Transverse colon (tissue), 4 donors: ENCODE measurements at regions not wholly inside any gene's neighbourhood (a gene's known extent, or its start where the extent isn't known, plus 50 kb on each side); places are given as distances from the start of the nearest gene placed in this dataset.

ENCODE experiments used
- DNase-seq: peaks from one replicate; pipeline ENCODE4 v3.0.0-alpha.2; 2019
- H3K27ac ChIP-seq, 4 donors: fragments of 200-600 bp; sonication (generic); 2 replicates each; pipeline ENCODE4 v1.5.1; 2016 to 2018; ENCODE audit warnings: inconsistent platforms in 4 of 4
- H3K27me3 ChIP-seq: fragments of 200-600 bp; sonication (generic); 2 replicates; pipeline ENCODE4 v1.5.1; 2017; ENCODE audit warnings: inconsistent platforms
- H3K36me3 ChIP-seq, 4 donors: fragments of 200-600 bp; sonication (generic); 2 replicates each; pipeline ENCODE4 v1.5.1; 2017 to 2019; ENCODE audit warnings: inconsistent platforms in 4 of 4
- H3K4me1 ChIP-seq, 4 donors: fragments of 200-600 bp; sonication (generic); 2 replicates each; pipeline ENCODE4 v1.5.1; 2017 to 2020; ENCODE audit warnings: inconsistent platforms in 4 of 4
- H3K4me3 ChIP-seq, 4 donors: fragments of 200-600 bp; sonication (generic); 1 replicate in 1 of 4; 2 replicates in 3 of 4; pipeline versions ENCODE4 v1.5.1 to v1.6.1; 2017 to 2019; ENCODE audit warnings: inconsistent platforms in 4 of 4
- H3K9me3 ChIP-seq, 2 donors: fragments of 200-600 bp; sonication (generic); 2 replicates each; pipeline ENCODE4 v1.5.1; 2017 to 2019; ENCODE audit warnings: inconsistent platforms in 2 of 2
- EP300 ChIP-seq: sonication (generic); formaldehyde crosslinking; IDR thresholded peaks from one replicate; pipeline ENCODE4 v1.6.1; 2017; ENCODE audit warnings: antibody characterized with exemption, low read depth
- POLR2A ChIP-seq: fragments of 450-650 bp; IDR thresholded peaks from one replicate; pipeline ENCODE4 v1.6.1; 2016; ENCODE audit warnings: antibody characterized with exemption, mild to moderate bottlenecking, moderate library complexity
- POLR2AphosphoS5 ChIP-seq, 3 donors: sonication (generic); formaldehyde crosslinking; IDR thresholded peaks; one replicate each; pipeline ENCODE4 v1.6.1; 2016; ENCODE audit warnings: antibody characterized with exemption in 3 of 3
- WGBS, 2 donors: methylation state at CpG; one replicate each; pipeline ENCODE4 v1.1.5; 2018; ENCODE audit warnings: low coverage in 1 of 2; 5-methylcytosine and 5-hydroxymethylcytosine counted together
- in situ Hi-C, 4 donors: fragments of 200-750 bp; cut with MboI; loops; one replicate each; pipeline versions ENCODE4 v1.15.0 to v1.15.1; 2017; ENCODE audit warnings: low sequenced_read_pairs in 3 of 4, low pct_ligation_motif_present in 1 of 4, low pct_unique_long_range_greater_than_20kb in 1 of 4
- intact Hi-C: fragments of 100-400 bp; cut with DNase I; formaldehyde crosslinking; loops from one replicate; pipeline ENCODE4 v1.15.1; 2023; ENCODE audit warnings: low total_unique reads
- TF ChIP-seq, protein P1 (sequence below), 5 experiments: fragments of 200-600 bp in 3 of 5; fragments of 450-650 bp in 2 of 5; sonication (generic) in 3 of 5; IDR thresholded peaks; 1 replicate in 2 of 5; 2 replicates in 3 of 5; pipeline ENCODE4 v1.5.1; 2016 to 2017; ENCODE audit warnings: antibody characterized with exemption in 5 of 5, inconsistent platforms in 3 of 5, mild to moderate bottlenecking in 2 of 5, moderate library complexity in 1 of 5

DNA sequence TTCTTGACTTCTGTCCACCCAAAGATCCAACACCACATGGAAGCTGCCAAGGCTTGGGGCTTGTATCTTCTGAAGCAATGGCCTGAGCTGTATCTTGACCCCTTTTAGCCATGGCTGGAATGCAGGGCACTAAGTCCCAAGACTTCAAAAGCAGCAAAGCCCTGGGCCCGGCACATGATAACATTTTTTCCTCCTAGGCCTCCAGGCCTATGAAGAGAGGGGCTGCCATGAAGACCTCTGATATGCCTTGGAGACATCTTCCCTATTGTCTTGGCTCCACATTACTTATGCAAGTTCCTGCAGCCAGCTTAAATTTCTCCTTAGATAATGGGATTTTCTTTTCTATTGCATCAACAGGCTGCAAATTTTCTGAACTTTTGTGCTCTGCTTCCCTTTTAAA, 1252.6 kb upstream of the CITED2 start:
- TF ChIP-seq EP300 (no peak), POLR2A (no peak), POLR2AphosphoS5 (IDR thresholded peaks at IDR 0.05) (no peak)
- TF ChIP-seq, protein P1, sequence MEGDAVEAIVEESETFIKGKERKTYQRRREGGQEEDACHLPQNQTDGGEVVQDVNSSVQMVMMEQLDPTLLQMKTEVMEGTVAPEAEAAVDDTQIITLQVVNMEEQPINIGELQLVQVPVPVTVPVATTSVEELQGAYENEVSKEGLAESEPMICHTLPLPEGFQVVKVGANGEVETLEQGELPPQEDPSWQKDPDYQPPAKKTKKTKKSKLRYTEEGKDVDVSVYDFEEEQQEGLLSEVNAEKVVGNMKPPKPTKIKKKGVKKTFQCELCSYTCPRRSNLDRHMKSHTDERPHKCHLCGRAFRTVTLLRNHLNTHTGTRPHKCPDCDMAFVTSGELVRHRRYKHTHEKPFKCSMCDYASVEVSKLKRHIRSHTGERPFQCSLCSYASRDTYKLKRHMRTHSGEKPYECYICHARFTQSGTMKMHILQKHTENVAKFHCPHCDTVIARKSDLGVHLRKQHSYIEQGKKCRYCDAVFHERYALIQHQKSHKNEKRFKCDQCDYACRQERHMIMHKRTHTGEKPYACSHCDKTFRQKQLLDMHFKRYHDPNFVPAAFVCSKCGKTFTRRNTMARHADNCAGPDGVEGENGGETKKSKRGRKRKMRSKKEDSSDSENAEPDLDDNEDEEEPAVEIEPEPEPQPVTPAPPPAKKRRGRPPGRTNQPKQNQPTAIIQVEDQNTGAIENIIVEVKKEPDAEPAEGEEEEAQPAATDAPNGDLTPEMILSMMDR (IDR thresholded peaks at IDR 0.05) = no peak
- DNase-seq = no peak
- Histone ChIP-seq H3K9me3 (peaks cover 0 to 5% of the 10 kb centered on the region in 2 donors), H3K4me3 (no peak overlapping the region), H3K27ac (no peak overlapping the region), H3K36me3 (no peaks in the 10 kb centered on the region), H3K4me1 (no peaks in the 10 kb centered on the region), H3K27me3 (no peaks in the 10 kb centered on the region)
- intact Hi-C loops (no loop called here), in situ Hi-C loops (no loop called here)
- WGBS, 2 donors = 77 to 100% methylated on average over 1 of the region's 1 CpG

DNA sequence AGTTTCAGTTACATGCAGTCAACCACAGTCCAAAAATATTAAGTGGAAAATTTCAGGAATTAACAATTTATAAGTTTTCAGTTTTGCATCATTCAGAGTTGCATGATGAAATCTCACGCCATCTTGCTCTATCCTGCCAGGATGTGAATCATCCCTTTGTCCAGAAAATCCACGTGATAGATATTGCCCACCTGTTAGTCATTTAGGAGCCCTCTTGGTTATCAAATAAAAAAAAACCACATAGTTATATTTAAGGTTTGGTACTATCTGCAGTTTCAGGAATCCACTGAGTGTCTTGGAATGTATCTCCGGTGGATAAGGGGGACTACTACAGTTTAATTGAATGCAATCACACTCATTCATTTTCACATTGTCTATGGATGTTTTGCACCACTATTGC, 1249.0 kb upstream of the CITED2 start:
- TF ChIP-seq POLR2AphosphoS5 (IDR thresholded peaks at IDR 0.05) (no peak), EP300 (no peak), POLR2A (no peak)
- TF ChIP-seq, protein P1 (IDR thresholded peaks at IDR 0.05) = no peak
- Histone ChIP-seq H3K9me3 (peaks cover 0 to 5% of the 10 kb centered on the region in 2 donors), H3K4me3 (no peak overlapping the region), H3K27ac (no peak overlapping the region), H3K36me3 (no peaks in the 10 kb centered on the region), H3K27me3 (no peaks in the 10 kb centered on the region), H3K4me1 (no peaks in the 10 kb centered on the region)
- no peak for DNase-seq
- intact Hi-C loops (no loop called here), in situ Hi-C loops (no loop called here)
- WGBS, 2 donors = 61 to 68% methylated on average over 3 of the region's 3 CpGs

DNA sequence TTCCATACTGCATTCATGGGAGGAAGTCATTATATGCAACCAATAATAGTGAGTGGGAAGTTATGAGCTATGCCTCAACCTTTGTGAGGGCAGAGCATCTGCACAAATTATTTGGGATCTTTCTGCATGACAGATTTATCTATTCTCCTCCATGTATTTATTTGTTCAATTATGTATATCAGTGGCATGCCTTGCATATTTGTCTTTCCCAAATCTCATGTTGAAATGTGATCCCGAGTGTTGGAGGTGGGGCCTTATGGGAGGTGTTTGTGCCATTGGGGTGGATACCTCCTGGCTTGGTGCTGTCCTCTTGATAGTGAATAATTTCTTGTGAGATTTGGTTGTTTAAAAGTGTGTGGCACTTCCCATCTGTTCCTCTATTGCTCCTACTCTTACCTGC, 1246.0 kb upstream of the CITED2 start:
- no peaks in the 10 kb centered on the region for H3K36me3 ChIP-seq
- TF ChIP-seq, protein P1 (IDR thresholded peaks at IDR 0.05) = no peak
- TF ChIP-seq POLR2AphosphoS5 (IDR thresholded peaks at IDR 0.05) (no peak), EP300 (no peak), POLR2A (no peak)
- in situ Hi-C loops (no loop called here), intact Hi-C loops (no loop called here)
- H3K27me3 ChIP-seq = no peaks in the 10 kb centered on the region
- no peaks in the 10 kb centered on the region for H3K9me3 ChIP-seq
- H3K4me3 ChIP-seq = no peak overlapping the region
- H3K27ac ChIP-seq = no peak overlapping the region
- no peaks in the 10 kb centered on the region for H3K4me1 ChIP-seq
- WGBS, 2 donors = 67 to 85% methylated on average over 1 of the region's 1 CpG
- no peak for DNase-seq

DNA sequence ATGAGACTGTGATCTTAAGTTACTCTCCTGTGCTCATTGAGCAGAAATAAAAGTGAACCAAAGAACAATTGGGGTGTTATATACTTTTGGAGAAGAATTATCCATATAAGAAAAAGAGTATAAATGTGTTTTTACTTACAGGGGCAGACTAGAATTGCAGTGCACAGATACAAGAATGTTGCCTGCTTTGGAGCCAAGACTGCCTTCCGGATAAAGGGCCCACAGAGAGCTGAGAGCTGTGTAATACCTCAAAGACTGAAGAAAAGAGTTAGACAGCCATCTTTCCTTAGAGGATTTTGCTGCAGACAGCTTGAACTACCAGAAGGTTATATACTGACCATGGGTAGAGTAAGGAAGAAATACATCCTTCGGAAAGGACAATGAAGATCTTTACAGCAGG, 1235.5 kb upstream of the CITED2 start:
- Histone ChIP-seq H3K27ac (no peak overlapping the region), H3K27me3 (no peaks in the 10 kb centered on the region), H3K4me3 (no peak overlapping the region), H3K36me3 (no peaks in the 10 kb centered on the region), H3K9me3 (no peaks in the 10 kb centered on the region), H3K4me1 (no peaks in the 10 kb centered on the region)
- intact Hi-C loops = no loop called here
- in situ Hi-C loops = no loop called here
- DNase-seq = no peak
- no peak for TF ChIP-seq EP300
- TF ChIP-seq POLR2A = no peak
- TF ChIP-seq, protein P1 (IDR thresholded peaks at IDR 0.05) = no peak
- TF ChIP-seq POLR2AphosphoS5 (IDR thresholded peaks at IDR 0.05) = no peak
- WGBS, 2 donors = 86 to 90% methylated on average over 2 of the region's 2 CpGs
